Hepatocyte (in vitro differentiated cells): ENCODE measurements at regions not wholly inside any gene's neighbourhood (a gene's known extent, or its start where the extent isn't known, plus 50 kb on each side); places are given as distances from the start of the nearest gene placed in this dataset.

Experiments
- DNase-seq: peaks from one replicate; pipeline ENCODE4 v3.0.0-alpha.2; 2016; ENCODE audit warnings: low spot score
- H2AFZ ChIP-seq: fragments of 200-600 bp; sonication (generic); 2 replicates; pipeline ENCODE4 v1.6.0; 2016; ENCODE audit warnings: antibody characterized with exemption, mild to moderate bottlenecking
- H3K27ac ChIP-seq: fragments of 200-600 bp; sonication (generic); 2 replicates; pipeline ENCODE4 v1.5.1; 2016; ENCODE audit warnings: mild to moderate bottlenecking
- H3K27me3 ChIP-seq: fragments of 200-600 bp; sonication (generic); 2 replicates; pipeline ENCODE4 v1.6.1; 2016
- H3K36me3 ChIP-seq: fragments of 200-600 bp; sonication (generic); replicated peaks from 2 replicates; pipeline ENCODE4 v1.5.1; 2016; ENCODE audit warnings: low read depth; ENCODE audit not compliant: insufficient read depth
- H3K4me1 ChIP-seq: fragments of 200-600 bp; sonication (generic); 2 replicates; pipeline ENCODE4 v1.5.1; 2016; ENCODE audit warnings: mild to moderate bottlenecking, moderate library complexity; ENCODE audit not compliant: insufficient read depth
- H3K4me2 ChIP-seq: fragments of 200-600 bp; sonication (generic); 2 replicates; pipeline ENCODE4 v1.6.0; 2016
- H3K4me3 ChIP-seq: fragments of 200-600 bp; sonication (generic); 2 replicates; pipeline ENCODE4 v1.5.1; 2016; ENCODE audit warnings: mild to moderate bottlenecking
- H3K79me2 ChIP-seq: fragments of 200-600 bp; sonication (generic); 2 replicates; pipeline ENCODE4 v1.6.0; 2017; ENCODE audit warnings: mild to moderate bottlenecking
- H3K9me2 ChIP-seq: fragments of 200-600 bp; sonication (generic); replicated peaks from 2 replicates; pipeline ENCODE4 v1.6.0; 2017; ENCODE audit warnings: mild to moderate bottlenecking; ENCODE audit not compliant: insufficient read depth
- H3K9me3 ChIP-seq: fragments of 200-600 bp; sonication (generic); 2 replicates; pipeline ENCODE4 v1.5.1; 2016; ENCODE audit warnings: low read depth, mild to moderate bottlenecking
- H4K20me1 ChIP-seq: fragments of 200-600 bp; sonication (generic); 2 replicates; pipeline ENCODE4 v1.6.0; 2016; ENCODE audit warnings: mild to moderate bottlenecking; ENCODE audit not compliant: insufficient read depth, poor library complexity, severe bottlenecking
- CTCF ChIP-seq: fragments of 200-600 bp; sonication (generic); IDR thresholded peaks from 2 replicates; pipeline ENCODE4 v1.5.1; 2016; ENCODE audit warnings: antibody characterized with exemption, mild to moderate bottlenecking; ENCODE audit not compliant: poor library complexity
- EZH2 ChIP-seq: fragments of 200-600 bp; sonication (generic); IDR thresholded peaks from 2 replicates; pipeline ENCODE4 v1.6.1; 2016; ENCODE audit warnings: antibody characterized with exemption, mild to moderate bottlenecking, borderline replicate concordance
- EZH2phosphoT487 ChIP-seq: fragments of 200-600 bp; sonication (generic); IDR thresholded peaks from one replicate; pipeline ENCODE4 v1.6.1; 2018; ENCODE audit warnings: antibody characterized with exemption, mild to moderate bottlenecking, low read depth, moderate library complexity; ENCODE audit not compliant: unreplicated experiment, severe bottlenecking
- WGBS: methylation state at CpG from one replicate; pipeline ENCODE4 v1.1.6; 2016; ENCODE audit warnings: low lambda C conversion rate; ENCODE audit errors: missing lambda C conversion rate; 5-methylcytosine and 5-hydroxymethylcytosine counted together

- Histone ChIP-seq H3K9me3 (no peaks in the 10 kb centered on the region), H3K9me2 (no peaks in the 10 kb centered on the region), H3K4me2 (no peak overlapping the region), H3K36me3 (no peaks in the 10 kb centered on the region), H3K27me3 (no peaks in the 10 kb centered on the region), H3K27ac (no peak overlapping the region), H3K79me2 (no peaks in the 10 kb centered on the region), H2AFZ (no peak overlapping the region), H4K20me1 (no peaks in the 10 kb centered on the region), H3K4me3 (no peak overlapping the region), H3K4me1 (no peaks in the 10 kb centered on the region)
- TF ChIP-seq EZH2phosphoT487 (no peak), CTCF (no peak), EZH2 (no peak)
- DNase-seq: no peak
- WGBS: 95% methylated on average over 3 of the region's 3 CpGs
Observed at GRCh38 chr18:41073372-41073954, 881.6 kb upstream of the PIK3C3 start.

GRCh38 chr18:41072946-41073345, 882.1 kb upstream of the PIK3C3 start:
- H3K36me3 ChIP-seq: no peaks in the 10 kb centered on the region
- H3K9me2 ChIP-seq: no peaks in the 10 kb centered on the region
- H3K27me3 ChIP-seq: no peaks in the 10 kb centered on the region
- WGBS: 69% methylated on average over 1 of the region's 1 CpG
- TF ChIP-seq CTCF (no peak), EZH2 (no peak), EZH2phosphoT487 (no peak)
- H3K4me2 ChIP-seq: no peak overlapping the region
- no peak overlapping the region for H3K4me3 ChIP-seq
- no peak overlapping the region for H3K27ac ChIP-seq
- H3K4me1 ChIP-seq: no peaks in the 10 kb centered on the region
- DNase-seq: no peak
- H3K9me3 ChIP-seq: no peaks in the 10 kb centered on the region
- H4K20me1 ChIP-seq: no peaks in the 10 kb centered on the region
- H2AFZ ChIP-seq: no peak overlapping the region
- H3K79me2 ChIP-seq: no peaks in the 10 kb centered on the region

- Histone ChIP-seq H3K4me3 (no peak overlapping the region), H3K79me2 (no peaks in the 10 kb centered on the region), H3K9me3 (no peaks in the 10 kb centered on the region), H3K4me1 (no peaks in the 10 kb centered on the region), H3K27ac (no peak overlapping the region), H3K4me2 (no peak overlapping the region), H3K36me3 (no peaks in the 10 kb centered on the region), H2AFZ (no peak overlapping the region), H3K27me3 (no peaks in the 10 kb centered on the region), H4K20me1 (no peaks in the 10 kb centered on the region), H3K9me2 (no peaks in the 10 kb centered on the region)
- TF ChIP-seq CTCF: no peak
- TF ChIP-seq EZH2phosphoT487: no peak
- no peak for TF ChIP-seq EZH2
- no peak for DNase-seq
- 83% methylated on average over 4 of the region's 4 CpGs for WGBS
Observed at GRCh38 chr18:41071826-41072225, 883.2 kb upstream of the PIK3C3 start.

- H3K27me3 ChIP-seq: no peaks in the 10 kb centered on the region
- H3K9me3 ChIP-seq: no peaks in the 10 kb centered on the region
- H2AFZ ChIP-seq: no peak overlapping the region
- no peaks in the 10 kb centered on the region for H4K20me1 ChIP-seq
- no peak overlapping the region for H3K4me3 ChIP-seq
- no peaks in the 10 kb centered on the region for H3K79me2 ChIP-seq
- no peaks in the 10 kb centered on the region for H3K9me2 ChIP-seq
- H3K4me2 ChIP-seq: no peak overlapping the region
- TF ChIP-seq EZH2phosphoT487: no peak
- no peaks in the 10 kb centered on the region for H3K36me3 ChIP-seq
- no peaks in the 10 kb centered on the region for H3K4me1 ChIP-seq
- no peak for DNase-seq
- no peak overlapping the region for H3K27ac ChIP-seq
- 92% methylated on average over 7 of the region's 7 CpGs for WGBS
Observed at GRCh38 chr18:41069167-41069566, 885.9 kb upstream of the PIK3C3 start.
